Epithelial cell of prostate (primary cell): ENCODE measurements at regions not wholly inside any gene's neighbourhood (a gene's known extent, or its start where the extent isn't known, plus 50 kb on each side); places are given as distances from the start of the nearest gene placed in this dataset.
A peak's percentile ranks its signal among the peaks of the same experiment; 100 is the strongest.
"Not testable (repeated sequence)": the region's sequence is repeated elsewhere in the genome, so short reads cannot be mapped to it uniquely, and the experiment has no call there.

ENCODE experiments used
- DNase-seq: peaks from one replicate; pipeline ENCODE4 v3.0.0-alpha.2; 2011; ENCODE audit warnings: low read depth, low spot score
- H3K27ac ChIP-seq: fragments of 450-650 bp; 2 replicates; pipeline ENCODE4 v1.5.1; 2017; ENCODE audit warnings: mild to moderate bottlenecking

DNA sequence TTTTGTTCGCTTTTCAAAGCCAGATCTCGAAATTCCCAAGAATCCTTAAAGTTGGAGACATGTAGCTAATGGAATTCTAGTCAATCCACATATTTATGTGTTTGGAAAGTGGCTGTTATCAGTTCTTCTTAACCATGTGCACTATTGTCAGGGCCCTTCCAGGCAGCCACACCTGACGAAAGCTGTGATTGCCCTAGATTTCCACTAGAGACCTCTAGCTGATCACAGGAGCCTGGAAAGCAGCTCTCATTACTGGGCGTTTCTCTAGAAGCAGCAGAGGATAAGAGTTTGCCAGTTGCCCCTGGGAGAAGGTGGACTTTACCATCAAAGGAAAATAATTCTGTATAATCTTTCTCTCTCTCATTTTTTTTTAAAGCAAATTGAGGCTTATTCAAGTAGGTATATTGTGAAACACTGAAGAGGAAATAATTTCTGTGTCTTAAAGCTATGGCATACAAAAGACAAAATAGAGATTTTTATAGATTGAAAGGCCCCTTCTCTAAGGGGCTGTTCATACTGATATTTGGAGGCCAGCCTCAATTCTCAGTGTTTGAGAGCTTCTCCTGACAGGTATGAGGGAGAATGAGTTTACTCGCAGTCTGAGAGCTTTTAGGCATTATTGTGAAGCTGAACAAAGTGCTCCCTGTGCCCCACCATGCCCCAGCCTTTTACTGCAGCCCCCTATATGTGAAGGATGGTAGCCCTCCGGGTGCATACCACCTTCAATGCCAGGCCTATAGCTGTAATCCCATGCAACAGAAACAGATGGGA is 405.4 kb upstream of the ACTBL2 start:
- DNase-seq = peak; percentile 39
- H3K27ac ChIP-seq = no peak overlapping the region

GRCh38 chr5:57884346-57885102 is 401.9 kb upstream of the ACTBL2 start:
- H3K27ac ChIP-seq = no peak overlapping the region
- no peak for DNase-seq

DNA sequence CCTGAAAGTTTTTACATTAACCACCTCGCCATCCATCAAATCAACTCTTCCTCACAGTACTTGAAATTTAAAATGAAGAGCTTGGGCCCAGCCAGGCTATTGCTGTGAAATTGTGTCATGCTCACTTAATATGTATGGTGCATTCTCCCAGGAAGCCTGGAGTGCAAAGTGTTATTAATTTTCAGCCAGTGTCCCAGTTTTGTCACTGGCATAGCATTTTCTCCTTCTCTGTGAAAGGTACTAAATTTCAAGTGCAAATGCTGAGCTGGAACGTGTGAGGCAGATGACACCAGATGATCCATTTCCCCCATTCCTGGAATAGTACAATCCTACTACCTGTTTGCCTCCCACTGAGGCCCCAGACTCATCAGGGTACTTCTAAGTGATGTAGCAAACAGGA is 397.6 kb upstream of the ACTBL2 start:
- DNase-seq = no peak
- no peak overlapping the region for H3K27ac ChIP-seq

DNA sequence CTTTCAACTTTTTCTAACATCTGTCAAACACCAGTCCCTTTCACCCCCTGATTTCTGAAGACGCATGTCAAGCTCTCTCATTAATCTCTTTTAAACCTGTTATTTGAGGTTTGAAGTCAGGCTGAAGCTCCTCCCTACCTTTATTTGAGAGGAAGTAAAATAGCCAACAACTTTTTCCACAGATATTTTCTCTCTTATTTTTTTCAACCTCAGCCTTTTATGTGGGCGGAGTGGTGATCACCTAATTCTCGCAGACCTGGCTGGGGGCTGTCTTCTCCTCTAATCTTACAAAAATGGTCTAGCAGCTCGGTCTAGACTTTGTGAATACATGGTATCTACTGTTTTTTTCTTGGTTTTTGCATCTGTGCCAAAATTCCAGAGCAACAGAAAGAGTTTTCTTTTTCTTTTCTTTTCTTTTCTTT is 395.7 kb upstream of the ACTBL2 start:
- no peak for DNase-seq
- no peak overlapping the region for H3K27ac ChIP-seq

GRCh38 chr5:57871496-57871895 is 388.9 kb upstream of the ACTBL2 start:
- no peak overlapping the region for H3K27ac ChIP-seq
- no peak for DNase-seq

DNA sequence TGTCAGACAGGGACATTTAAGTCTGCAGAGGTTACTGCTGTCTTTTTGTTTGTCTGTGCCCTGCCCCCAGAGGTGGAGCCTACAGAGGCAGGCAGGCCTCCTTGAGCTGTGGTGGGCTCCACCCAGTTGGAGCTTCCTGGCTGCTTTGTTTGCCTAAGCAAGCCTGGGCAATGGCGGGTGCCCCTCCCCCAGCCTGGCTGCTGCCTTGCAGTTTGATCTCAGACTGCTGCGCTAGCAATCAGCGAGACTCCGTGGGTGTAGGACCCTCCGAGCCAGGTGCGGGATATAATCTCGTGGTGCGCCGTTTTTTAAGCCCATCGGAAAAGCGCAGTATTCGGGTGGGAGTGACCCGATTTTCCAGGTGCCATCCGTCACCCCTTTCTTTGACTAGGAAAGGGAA is 387.7 kb upstream of the ACTBL2 start:
- DNase-seq, H3K27ac ChIP-seq: not testable (repeated sequence)

GRCh38 chr5:57863661-57864060 is 381.1 kb upstream of the ACTBL2 start:
- H3K27ac ChIP-seq = peak overlapping the region; percentile 84
- DNase-seq = no peak

DNA sequence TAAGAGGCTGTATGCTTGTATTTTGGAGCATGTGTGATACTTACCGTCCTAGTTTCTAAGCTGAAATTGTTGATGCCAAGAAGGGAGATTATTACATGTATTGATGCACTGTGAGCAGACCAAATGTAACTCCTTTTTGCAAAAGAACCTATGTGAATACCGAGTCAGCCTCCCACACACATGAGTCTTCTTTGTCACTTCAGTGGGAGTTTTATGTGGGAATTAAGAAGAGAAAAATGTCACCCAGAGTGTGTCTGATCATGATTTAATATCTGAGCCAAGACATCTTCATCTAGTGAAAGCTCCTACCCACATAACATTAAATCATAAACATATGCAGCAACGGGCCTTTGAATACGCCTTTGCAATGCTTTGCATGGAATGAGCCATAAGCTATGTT is 380.3 kb upstream of the ACTBL2 start:
- H3K27ac ChIP-seq = peak overlapping the region; percentile 84
- no peak for DNase-seq

DNA sequence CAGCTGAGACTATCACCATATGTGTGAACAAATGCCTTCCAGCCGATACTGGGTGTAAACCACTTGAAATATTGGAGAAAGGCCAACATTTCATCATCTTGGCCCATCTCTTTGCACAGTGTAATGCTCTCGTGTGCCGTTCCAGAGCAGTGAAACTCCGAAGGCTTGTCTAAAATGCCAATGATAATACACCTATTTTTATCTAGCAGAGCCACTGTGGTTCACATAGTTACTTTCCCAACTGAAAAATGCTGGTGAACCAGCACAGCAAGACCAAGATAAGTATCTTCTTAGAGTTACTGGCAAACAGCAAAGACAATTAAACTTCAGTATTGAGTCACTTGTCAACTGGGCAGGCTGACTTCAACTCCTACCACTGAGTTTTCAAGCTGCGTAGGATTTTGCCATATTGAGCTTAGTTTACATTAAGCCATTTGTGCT is 379.9 kb upstream of the ACTBL2 start:
- peak overlapping the region; percentile 84 for H3K27ac ChIP-seq
- peak; percentile 99 for DNase-seq

GRCh38 chr5:57859626-57860025 is 377.0 kb upstream of the ACTBL2 start:
- DNase-seq = no peak
- peak overlapping the region; percentile 84 for H3K27ac ChIP-seq

DNA sequence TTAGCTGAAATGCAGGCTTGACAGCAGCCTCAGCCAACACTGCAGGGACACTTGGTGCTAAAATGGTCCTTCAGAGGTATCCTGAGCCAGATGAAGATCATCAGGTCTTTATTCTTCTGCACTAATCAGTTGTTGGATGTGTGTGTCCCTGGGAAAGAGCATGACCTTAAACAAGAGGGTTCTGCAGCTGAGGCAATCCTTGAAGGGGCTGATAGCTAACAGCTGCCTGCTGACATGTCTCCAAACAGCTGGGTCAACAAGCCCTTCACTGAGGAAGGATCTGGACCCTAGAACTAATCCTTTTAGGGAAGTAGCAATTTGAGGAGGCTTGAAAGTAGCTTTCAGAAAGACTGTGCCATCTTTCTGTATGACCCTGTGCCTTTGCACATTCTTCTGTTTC is 376.3 kb upstream of the ACTBL2 start:
- DNase-seq = no peak
- no peak overlapping the region for H3K27ac ChIP-seq

GRCh38 chr5:57857696-57858095 is 375.1 kb upstream of the ACTBL2 start:
- H3K27ac ChIP-seq = peak overlapping the region; percentile 82
- DNase-seq = no peak

DNA sequence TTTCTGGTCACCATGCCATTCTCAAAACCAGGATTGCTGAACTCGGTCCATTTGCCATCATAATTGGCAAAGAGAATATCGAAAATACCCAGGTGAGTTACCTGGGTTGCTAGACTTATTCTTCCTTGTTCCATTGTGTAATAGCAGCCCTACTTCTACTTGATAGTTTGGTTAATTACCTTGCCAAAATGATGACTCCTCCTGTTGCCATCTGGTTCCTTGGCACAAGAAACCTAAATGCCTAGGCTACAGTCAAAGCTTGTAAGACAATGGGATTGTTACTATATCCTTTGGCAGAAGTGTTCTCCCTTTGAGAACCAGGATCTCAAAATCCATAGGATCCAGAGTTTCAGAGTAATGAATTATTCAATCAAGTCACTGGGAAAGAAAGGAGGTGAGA is 373.2 kb upstream of the ACTBL2 start:
- no peak for DNase-seq
- peak overlapping the region; percentile 82 for H3K27ac ChIP-seq

DNA sequence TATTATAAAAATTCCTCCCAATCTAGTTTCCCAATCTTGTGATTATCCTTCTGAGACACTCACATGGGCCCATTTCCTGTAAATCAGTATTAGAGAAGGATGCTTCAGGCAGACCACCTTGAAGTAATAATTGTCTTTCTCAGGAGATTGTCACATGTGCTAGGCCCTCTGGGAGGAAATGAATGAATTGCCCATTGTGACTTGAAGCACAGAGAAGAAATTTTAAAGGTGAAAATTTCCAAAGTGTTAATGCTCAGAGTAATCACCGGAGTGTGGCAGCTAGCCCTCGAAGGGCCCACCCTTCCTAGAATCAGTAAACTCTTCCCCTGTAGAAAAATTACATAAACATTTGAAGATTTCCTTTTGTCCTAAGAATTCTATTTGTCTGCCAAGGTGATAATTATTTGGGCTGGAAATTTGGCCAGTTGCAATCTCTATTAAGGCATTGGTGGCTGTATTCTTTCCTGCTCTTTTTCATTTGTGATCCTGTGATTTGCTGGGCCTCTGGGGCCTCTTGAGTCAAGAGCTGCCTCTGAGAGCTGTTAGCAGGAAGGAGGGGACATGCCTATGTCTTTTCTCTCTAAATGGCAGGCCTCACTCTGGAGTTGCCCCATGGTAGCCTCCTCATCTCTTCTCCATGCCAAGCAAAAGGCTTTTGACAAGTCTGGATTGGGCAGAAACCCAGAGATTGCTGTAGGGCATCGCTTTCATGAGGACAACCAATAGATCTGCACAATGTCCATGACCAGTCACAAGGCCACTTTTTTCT is 371.5 kb upstream of the ACTBL2 start:
- no peak overlapping the region for H3K27ac ChIP-seq
- no peak for DNase-seq

- no peak for DNase-seq
- H3K27ac ChIP-seq = no peak overlapping the region
Observed at GRCh38 chr5:57850109-57850508, 367.5 kb upstream of the ACTBL2 start.

DNA sequence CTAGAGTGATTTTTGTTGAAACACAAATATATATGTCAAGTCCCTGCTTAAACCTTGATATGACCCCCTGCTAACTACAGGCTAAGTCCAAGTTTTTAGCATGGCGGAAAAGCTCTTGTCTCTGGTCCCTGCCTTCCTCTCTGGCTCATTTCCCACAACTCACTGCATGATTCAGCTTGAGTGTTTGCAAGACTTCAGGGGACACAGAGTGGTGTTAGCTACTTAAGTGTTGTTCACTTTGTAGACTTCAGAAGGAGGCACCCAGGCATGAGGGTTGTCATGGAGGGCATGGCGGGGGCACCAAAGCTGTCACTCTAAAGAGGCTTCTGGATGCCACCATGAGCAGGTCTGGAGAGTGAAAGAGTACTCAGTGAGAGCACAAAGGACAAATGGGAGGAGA is 362.4 kb upstream of the ACTBL2 start:
- no peak for DNase-seq
- no peak overlapping the region for H3K27ac ChIP-seq

GRCh38 chr5:57844410-57844809 is 361.8 kb upstream of the ACTBL2 start:
- no peak for DNase-seq
- H3K27ac ChIP-seq = no peak overlapping the region

DNA sequence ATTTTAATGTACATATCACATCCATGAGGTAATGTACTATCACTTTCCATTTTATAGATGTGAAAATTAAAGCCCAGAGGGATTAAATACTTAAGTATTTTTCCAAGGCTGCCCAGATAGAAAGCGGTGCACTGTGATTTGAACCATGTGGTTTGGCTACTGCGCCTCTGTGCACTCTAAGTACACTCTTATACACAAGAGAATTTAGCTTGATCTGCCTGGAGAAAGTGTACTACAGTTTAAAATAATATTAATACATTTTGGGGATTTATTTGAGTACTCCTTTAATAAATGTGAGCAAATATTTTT is 360.4 kb upstream of the ACTBL2 start:
- peak overlapping the region; percentile 93 for H3K27ac ChIP-seq
- DNase-seq = no peak

DNA sequence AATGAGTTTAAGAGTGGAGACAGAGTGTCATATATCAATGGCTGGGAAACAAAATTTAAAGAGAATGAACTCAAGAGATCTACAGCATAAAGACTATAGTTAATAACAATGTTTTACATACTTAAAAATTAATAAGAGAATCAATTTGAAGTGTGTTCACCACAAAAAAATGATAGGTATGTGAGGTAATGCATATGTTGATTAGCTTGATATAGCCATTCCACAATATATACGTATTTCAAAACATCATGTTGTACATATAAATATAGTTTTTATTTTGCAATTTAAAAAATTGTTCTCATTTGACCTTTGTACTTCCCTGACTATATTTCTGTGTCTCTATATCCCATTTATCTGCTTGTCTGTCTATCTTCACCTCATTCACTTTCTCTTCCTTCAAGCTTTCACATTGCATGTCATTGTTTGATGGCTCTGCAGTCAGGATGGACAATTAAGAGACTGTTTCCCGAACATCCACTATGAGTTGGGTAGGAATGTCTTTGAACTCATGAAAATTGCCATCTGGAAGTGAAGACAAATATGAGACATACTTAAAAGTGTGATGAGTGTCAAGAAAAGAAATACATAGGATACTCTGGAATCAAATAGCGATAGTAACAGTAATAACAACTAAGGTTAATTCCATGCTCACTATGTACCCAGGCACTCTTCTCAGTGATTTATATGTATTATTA is 359.9 kb upstream of the ACTBL2 start:
- DNase-seq = no peak
- peak overlapping the region; percentile 93 for H3K27ac ChIP-seq

- peak; percentile 99 for DNase-seq
- peak overlapping the region; percentile 93 for H3K27ac ChIP-seq
Observed at GRCh38 chr5:57841676-57842363, 359.2 kb upstream of the ACTBL2 start.
